Pons (tissue), 1 donor: ENCODE measurements at regions not wholly inside any gene's neighbourhood (a gene's known extent, or its start where the extent isn't known, plus 50 kb on each side); places are given as distances from the start of the nearest gene placed in this dataset.
"Not testable (repeated sequence)": the region's sequence is repeated elsewhere in the genome, so short reads cannot be mapped to it uniquely, and the experiment has no call there.

Experiments used
- DNase-seq: peaks from one replicate; pipeline ENCODE4 v3.0.0-alpha.2; 2016; ENCODE audit warnings: low spot score

DNA sequence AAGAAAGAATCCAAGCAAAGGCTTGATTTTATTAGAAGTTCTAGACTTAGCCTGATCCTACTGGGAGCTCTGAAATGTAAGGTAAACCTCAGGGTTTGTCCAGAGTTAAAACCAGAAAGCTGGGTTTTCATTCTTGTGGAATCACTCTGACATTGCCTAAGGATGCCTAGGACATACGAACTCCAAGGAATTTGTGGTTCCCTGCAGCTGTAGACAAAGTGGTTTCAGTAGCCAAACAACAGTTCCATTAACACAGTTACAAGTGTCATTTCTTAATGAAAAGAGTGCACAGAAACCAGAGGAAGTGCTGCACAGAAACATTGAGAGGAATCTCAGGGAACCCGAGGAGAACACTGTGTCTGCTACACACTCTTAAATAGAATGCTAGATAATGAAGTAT lies 221.4 kb upstream of the ST6GAL2 start:
- no peak for DNase-seq

DNA sequence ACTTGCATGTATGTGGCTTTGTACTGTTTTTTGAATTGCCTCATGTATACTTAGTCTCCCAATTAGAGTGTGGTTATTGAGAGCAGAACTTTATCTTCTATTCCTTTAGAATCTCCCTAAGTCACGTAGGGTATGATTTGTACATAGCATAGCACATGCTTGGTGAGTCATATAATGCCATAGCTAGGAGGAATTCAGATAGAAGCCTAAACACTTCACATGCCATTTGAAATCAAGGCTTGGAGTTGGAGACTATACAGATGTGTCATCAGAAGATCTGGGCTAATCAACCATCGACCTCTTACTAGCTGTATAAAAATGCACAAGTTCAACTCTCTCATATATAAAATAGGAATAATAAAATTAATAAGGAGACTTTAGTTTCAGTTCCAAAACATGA lies 222.6 kb upstream of the ST6GAL2 start:
- no peak for DNase-seq

DNA sequence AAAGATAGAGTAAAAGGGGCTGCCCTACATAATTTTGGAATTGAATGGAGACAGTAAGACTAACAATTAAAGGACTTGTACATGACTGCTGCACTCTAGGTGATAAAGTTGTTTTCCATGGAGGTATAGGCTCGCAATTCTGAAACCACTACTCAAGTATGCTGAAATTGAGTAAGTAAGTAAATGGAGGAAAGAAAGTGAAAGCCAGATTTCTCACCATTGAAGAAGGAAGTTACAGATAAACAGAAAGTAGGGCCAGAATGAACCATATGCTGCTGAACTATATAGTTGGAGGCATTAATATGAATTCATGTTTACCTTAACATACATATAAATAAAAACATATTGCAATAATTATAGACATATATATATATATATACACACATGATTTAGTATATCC lies 225.7 kb upstream of the ST6GAL2 start:
- DNase-seq: no peak

DNA sequence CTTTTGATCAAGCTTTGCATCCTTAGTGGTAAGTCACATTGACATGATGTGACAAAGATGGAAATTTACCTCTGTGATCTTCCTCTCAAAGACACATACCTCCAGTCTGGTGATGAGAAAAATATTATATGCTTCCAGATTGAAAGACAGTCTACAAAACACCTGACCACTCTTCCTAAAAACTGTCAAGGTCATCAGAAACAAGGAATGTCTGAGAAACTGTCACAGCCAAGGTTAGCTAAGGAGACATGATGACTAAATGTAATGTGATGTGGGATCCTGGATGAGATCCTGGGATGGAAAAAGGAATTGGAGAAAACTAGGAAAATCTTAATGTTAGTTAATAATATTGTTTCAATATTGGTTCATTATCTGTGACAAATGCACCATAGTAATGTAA lies 226.6 kb upstream of the ST6GAL2 start:
- DNase-seq: no peak

DNA sequence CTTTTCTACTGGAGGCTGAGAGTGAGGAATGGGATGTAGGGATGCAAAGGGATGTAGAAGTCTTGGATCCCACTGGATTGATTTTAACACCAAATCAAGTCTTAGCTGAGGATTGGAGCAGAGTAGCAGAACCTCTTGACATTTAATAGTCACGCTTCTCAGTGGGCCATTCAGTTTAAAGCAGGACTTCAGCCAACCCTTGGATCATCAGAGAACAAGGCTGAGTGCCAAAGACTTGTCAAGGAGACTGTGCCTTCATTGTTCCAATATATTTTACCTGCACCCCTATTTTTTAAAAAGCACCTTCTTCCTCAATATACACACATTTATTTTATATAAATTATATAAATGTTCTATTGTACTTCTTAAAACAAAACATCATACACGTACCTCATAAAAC lies 242.4 kb upstream of the ST6GAL2 start:
- no peak for DNase-seq

DNA sequence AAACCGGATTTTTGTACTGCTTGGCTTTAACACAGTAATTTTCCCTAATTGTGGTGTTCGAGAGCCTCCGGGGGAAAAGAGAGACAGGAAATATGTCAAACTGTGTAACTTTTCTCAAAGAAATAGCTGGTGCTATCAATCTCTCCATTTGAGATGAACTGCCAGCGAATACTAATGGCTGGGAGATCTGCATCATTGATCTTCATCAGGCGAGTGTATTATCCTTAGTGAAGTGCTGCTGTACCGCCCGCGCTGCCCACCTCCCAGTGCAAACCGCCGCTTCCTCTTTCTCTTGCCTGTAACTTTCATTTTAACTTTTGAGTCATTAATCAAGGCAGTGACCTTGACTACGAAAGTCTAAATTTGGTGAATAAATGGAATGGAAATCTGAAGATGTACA lies 246.1 kb upstream of the ST6GAL2 start:
- no peak for DNase-seq

DNA sequence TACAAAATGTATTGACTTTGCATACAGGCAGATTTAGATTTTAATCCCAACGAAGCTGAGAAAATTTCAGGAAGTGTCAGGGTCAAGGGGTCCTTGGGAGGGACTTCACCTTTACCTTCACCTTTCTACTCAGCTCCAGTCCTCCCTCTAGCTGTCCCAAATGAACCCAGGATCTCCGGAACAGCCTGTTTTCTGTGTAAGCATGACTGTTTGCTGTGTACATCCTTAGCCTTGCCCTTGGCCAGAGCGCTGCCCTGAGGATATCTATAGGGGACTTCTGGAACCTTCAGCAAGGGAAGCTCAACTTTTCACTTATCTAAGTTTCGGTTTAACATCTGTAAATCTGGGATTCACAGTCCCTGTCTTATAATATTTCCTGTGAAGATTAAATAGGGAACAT lies 246.8 kb upstream of the ST6GAL2 start:
- no peak for DNase-seq

DNA sequence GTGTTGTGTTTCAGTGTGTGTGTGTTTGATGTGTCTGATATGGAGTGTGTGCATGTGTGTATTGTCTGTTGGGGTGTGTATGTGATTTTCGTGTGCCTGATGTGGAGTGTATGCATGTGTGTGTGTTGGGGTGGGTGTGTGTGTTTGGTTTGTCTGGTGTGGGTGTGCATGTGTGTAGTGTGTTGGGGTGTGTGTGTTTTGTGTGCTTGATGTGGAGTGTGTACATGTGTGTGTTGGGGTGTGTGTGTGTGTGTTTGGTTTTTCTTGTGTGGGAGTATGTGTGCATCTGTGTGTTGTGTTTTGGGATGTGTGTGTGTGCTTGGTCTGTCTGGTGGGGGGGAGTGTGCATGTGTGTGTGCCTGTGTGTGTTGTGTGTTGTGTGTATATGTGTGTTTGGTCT lies 247.4 kb upstream of the ST6GAL2 start:
- no peak for DNase-seq

DNA sequence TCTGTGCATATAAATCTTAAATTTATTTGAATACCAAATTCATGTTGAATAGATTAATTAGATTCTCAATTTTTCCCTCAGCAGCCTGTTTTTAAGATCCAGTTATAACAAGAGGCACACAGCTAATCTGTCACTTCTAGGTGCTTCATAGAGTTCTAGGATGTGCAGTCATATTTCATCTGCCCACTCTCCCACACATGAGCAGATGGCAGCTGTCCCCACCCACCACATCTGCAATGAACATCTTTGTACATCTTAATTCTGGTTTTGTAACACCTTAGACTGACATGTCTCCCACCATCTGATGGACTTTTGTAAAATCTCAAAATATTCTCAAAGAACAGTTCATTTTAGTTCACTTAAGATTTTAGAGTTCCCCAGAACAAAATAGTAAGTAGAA lies 250.8 kb upstream of the ST6GAL2 start:
- no peak for DNase-seq

DNA sequence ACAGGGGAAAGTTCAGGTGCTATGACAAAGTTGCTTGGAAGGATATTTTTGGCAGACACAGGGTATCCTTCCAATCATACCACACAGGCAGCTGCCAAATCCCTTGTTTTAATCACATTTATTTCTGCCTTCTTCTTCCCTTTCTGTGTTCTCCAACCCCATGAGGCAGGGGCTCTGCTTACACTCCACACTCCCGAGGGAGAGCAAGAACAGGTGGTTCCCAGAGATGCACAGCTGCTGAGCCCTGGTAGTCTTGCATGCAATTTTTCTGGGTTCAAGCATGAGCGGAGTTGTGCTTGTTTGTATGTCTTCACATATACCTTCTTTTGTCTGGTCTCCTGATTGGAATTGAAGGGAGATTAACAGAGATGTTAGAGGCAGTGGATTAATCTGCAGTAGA lies 251.7 kb upstream of the ST6GAL2 start:
- no peak for DNase-seq

DNA sequence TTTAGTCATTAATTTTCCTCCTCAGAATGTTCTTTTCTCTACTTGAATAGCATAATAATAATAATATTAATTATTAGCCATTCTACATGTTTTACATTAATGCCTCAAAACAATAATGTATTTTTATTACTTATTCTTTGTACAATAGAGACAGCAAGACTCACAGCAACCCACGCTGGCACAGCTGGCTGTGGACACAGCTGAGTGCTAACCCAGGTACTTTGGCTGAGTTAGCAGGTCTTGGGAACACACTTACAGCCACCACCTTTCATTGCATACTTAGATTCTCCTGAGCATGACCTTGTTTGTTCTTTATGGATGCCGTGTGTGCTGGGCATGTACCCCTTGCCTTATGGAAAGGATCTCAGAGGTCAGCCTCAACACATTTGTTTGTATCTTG lies 260.2 kb upstream of the ST6GAL2 start:
- no peak for DNase-seq

DNA sequence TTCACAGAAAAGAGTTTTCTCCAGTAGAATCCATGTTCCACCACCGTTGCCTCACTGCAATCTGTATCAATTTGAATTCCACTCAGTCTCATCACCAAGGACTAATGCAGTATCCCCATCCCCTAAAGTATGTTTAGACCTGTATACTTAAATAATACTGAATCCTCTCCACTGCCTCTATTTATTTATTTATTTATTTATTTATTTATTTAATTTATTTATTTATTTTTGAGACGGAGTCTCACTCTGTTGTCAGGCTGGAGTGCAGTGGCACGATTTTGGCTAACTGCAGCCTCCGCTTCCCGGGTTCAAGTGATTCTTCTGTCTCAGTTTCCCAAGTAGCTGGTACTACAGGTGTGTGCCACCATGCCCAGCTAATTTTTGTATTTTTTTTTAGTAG lies 260.7 kb upstream of the ST6GAL2 start:
- not testable (repeated sequence) for DNase-seq

DNA sequence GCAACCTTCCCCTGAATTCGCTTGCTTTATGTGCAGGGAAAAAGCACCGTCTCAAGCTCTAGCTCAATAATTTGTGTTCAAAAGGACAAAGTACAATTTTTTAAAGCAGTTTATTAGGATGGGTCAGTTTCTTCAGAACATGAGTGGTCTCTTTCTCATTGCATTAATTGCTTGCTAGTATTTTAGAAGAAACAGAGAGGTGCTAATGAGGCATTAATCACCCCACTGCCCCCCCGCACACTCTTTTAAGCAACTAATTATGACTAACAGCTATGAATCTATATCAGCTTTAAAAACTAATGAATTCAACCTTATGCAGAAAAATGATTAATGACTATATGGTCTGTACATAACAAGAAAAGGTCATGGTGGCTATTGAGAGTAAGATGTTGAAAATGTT lies 262.1 kb upstream of the ST6GAL2 start:
- DNase-seq: no peak

DNA sequence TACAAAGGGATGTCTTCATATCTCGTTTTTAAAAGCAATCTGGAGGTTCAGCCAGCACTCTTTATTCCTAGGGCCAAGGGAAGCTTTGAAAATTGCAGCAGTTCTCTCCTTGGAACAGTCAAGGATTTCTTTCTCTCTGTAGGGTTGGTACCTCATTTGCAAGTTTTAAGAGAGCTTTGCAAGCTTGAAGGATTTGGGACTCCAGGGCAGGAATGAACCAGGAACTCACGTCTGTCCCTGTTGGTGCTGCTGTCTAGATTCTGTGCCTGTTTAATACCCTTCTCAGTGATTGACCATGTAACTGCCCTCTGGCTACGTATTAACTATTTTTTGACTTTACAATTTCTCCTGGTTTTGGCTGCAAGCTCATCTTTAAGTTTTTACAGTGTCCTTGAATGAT lies 262.5 kb upstream of the ST6GAL2 start:
- DNase-seq: no peak

DNA sequence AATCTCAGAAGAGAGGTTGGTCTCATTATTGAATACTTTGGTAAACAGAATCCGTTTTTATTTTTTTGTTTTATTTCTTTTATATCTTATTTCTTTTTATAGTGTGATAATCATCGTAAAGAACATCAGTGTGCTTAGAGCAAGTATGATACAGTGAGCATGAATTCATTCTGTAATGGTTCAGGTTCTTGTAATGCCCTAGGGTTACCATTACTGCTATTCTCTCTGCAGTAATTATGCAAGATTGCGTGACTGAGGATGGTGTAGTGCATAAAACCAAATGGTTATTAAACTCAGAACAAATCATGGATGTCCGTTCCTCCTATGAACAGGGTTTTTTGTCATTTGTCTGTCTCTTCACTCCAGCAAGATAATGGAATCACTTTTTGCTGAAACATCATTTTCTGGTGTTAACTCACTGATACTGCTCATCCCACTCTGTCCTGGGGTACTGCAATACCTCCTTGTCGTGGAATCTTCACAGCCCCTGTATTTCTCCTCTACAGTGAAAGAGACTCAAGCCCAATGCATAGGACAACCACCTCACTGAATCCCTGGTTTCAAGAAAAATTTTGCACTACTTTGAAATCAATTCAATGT lies 274.8 kb upstream of the ST6GAL2 start:
- DNase-seq: no peak

DNA sequence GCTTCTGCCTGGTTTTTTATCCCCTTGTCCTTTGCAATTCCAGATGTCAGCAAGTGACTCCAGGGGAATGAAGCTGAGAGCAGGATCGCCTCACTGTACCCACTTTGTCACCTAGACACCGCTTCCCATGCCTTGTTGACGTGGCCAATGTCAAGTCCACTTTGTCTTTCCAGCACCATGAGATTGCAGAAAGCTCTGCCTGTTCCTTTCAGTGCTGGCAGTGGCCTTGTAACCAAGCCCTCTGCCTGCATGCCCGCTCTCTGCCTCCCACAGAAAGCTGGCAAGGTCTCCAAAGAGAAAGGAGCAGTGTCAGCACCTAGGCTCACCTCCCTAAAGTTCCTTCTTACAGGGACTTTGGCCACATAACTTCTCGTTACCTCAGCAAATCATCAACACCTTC lies 282.2 kb upstream of the ST6GAL2 start:
- no peak for DNase-seq

DNA sequence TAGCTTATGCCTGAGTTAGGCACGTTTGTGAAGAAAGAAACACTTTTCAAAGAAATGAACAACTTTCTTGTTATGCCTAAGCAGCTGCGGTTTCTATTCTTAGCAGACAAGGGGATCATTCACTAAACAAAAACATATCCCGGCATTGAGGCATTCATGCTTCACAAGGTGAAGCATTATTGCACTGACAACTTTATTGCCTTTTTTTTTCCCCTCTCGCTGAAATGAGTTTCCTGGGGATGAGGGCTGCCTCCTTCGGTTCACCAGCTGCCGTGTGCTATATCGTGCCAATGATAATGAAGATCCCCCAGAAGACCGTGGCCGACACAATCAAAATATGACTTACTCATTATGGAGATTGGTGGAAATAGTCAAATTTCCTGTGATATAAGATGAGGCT lies 288.2 kb upstream of the ST6GAL2 start:
- DNase-seq: peak; percentile 34

DNA sequence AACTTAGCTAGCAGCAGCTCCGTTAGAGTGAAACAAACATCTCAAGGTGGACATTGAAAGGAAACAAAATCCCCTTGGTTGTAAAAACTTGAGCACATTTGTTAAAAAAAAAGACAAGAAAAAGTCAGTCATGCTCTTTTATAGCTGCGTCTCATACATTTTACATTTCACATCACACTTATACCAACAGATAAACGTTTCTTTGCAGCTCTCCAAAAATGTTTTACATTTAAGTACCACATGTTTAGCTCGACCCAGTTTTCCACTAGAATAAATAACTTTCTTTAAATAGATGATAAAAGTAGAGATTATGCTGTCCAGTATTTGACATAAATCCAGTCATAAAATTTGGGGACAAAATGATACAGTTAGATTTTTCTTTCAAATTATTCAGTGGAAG lies 297.0 kb upstream of the ST6GAL2 start:
- no peak for DNase-seq

DNA sequence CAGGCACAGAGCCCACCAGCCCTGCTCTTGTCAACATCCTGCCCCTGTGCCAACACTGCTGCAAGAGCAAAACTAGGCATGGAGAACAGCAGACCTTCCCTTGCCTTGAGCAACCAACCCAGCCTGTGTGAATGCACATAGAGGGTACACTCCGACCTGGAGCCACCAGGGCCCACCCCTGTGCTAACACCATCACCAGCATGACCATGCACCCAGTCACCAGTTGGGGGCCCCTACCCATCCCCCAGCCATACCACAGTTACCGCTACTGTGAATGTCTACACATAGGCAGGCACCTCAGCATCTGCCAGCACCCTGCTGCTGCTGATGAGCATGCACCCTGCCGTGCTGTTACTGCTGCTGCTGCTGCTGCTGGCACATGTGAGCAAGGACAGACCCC lies 301.9 kb upstream of the ST6GAL2 start:
- no peak for DNase-seq

DNA sequence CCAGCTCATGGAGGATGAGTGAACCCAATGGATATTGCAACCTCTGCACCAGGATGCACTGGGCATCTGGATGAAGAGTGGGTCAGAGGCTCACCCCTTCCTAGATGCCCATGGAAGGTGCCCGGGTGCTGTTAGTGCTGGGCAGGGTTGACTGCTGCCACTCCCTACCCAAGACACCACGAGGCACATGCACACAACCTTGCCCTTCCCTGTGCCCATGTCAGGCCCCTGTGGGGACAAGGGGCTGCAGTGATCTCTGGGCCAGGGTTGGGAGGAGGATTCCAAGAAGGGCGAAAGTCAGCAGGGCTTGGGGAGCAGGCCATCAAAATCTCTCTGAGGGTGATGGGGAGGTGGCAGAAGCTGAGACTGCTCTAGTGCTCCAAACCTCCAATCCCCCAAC lies 309.7 kb upstream of the ST6GAL2 start:
- DNase-seq: no peak

DNA sequence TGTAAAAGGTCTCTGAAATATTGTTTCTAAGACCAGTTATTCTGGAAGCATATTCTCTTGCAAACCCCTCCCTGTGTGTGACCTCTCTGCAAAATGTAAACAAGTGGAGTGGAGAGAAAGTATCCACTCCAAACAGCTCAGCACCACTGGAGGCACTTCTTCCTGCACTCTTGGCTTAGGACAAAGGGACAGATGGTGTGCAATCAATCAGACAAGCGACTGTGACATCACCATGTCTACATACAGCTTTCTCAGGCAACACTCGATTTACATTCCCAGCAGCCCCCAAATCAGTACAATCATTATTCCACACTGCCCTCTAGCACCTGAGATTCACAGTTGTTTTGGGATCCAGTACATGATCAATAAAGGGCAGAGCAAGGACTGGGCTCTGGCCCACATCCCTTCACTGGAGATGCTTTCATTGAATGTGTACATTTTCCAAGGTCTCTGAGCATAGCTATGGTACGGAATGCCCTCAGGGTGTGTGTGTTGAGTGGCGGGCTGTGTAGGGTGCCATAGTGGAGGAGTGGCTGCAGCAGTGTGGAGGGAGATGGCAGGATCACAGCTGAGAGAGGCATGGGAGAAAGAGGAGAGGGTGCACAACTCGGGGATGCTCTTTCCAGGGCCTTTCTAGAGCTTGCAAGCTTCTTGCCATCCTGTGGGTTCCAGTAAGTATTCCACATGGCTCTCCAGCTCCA lies 311.8 kb upstream of the ST6GAL2 start:
- no peak for DNase-seq

DNA sequence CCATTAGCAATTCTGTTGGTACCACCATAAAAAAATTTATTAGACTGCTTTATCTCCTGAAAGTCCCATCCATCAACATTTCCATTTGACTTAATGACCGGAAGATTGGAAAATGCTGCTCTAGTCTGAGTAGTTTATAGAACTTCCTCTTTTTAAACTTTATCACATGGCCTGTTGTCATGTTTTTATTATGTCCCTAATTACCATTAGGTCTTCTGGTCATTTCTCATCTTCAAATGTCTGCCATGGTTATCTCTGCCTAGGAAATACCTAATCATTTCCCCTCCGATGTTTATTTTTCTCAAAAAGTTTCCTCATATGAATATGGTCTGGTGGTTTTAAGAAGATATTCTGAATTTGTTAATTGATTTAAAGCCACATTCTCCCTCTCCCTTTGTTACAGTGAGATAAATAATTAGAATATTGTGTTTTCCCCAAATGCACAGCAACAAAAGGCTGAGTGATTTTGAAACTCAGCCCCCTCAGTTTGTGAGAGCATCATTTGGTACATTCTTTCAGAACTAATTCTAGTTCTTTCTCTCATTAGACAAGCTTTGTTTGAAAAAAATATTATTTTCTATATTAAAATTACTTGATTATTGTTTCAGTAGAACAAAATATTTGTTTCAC lies 317.1 kb upstream of the ST6GAL2 start:
- DNase-seq: no peak

DNA sequence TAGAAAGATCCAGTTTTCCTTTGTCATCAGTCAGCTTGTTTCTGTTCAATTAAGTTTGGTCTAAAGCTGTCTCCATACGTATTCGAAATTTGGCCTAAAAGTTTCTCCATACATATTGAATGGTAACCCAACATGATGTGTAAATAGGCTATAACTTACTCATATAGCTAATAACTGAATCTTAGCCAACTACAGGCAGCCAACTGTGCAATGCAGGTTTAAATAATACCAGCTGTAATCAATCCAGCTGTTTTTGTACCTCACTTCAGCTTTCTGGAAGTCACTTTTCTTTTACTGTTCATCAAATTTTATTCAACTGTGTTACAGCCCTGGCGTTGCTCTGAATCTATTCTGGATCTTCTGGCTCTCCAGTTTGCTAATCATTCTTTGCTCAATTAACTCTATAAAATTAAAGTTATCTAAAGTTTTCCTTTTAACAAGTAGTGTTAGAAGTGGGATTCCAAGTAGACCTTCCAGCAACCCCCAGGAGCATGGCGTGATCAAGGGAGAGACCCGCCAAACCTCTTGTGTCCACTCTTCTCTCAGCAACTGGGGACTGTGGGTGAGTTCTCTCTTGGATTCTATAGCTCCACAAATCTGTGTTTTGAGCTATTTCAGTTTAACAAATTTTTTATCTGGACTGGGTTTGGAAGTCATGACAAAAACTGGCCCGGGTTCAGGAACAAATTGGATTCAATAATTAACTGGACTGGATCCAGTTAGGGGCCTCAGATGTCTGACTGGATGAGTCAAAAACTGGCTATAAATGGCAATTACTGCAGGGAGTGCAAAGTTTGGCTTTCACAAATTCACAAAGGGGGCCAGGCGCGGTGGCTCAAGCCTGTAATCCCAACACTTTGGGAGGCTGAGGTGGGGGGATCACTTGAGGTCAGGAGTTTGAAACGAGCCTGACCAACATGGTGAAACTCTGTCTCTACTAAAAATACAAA lies 329.7 kb upstream of the ST6GAL2 start:
- DNase-seq: no peak
